Activated naive CD8-positive, alpha-beta T cell (primary cell): ENCODE measurements at regions not wholly inside any gene's neighbourhood (a gene's known extent, or its start where the extent isn't known, plus 50 kb on each side); places are given as distances from the start of the nearest gene placed in this dataset.
"Not testable (repeated sequence)": the region's sequence is repeated elsewhere in the genome, so short reads cannot be mapped to it uniquely, and the experiment has no call there.

Experiments
- H3K27ac Mint-ChIP-seq: one replicate; pipeline ENCODE4 v1.8.0; 2021; ENCODE audit warnings: mixed read lengths
- H3K27me3 Mint-ChIP-seq: one replicate; pipeline ENCODE4 v1.8.0; 2021; ENCODE audit warnings: mixed read lengths
- H3K36me3 Mint-ChIP-seq: one replicate; pipeline ENCODE4 v1.8.0; 2021; ENCODE audit warnings: mixed read lengths
- H3K4me1 Mint-ChIP-seq: one replicate; pipeline ENCODE4 v1.8.0; 2021; ENCODE audit warnings: low read depth, mixed read lengths
- H3K4me3 Mint-ChIP-seq: one replicate; pipeline ENCODE4 v1.8.0; 2021; ENCODE audit warnings: mild to moderate bottlenecking, mixed read lengths
- H3K9me3 Mint-ChIP-seq: one replicate; pipeline ENCODE4 v1.8.0; 2021; ENCODE audit warnings: low read depth, mixed read lengths

DNA sequence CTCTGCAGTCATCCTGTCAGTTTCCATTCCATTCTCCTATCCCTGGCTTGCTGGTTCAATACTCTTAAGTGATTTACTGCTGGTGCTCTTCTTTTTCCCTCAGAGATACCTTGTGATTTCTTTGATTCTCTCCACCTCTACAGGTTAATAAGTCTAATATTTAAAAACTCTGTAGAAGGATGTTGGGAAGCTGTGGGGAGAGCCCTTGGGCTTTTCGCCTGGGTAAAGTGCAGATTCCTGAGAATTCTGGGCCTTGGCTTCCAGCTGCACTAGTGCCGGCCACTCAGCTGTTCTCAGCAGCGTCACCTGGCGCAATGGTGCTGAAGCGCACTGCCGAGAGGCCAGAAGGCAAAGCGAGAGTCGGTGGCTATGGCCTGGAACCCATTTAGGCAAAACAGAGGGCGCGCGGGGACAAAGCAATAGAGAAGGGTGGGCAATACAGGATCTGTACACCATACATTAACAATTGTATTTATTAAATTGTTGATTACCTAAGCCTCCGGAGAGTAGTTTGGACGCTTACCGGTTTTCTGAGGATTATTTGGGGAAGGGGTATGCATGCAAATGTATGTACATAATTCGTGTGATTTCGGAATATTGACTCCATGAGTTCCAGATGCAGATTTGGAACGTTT is 130.3 kb downstream of the PPIAL4A start:
- H3K4me3 Mint-ChIP-seq, H3K4me1 Mint-ChIP-seq, H3K27me3 Mint-ChIP-seq, H3K27ac Mint-ChIP-seq, H3K9me3 Mint-ChIP-seq, H3K36me3 Mint-ChIP-seq: not testable (repeated sequence)

DNA sequence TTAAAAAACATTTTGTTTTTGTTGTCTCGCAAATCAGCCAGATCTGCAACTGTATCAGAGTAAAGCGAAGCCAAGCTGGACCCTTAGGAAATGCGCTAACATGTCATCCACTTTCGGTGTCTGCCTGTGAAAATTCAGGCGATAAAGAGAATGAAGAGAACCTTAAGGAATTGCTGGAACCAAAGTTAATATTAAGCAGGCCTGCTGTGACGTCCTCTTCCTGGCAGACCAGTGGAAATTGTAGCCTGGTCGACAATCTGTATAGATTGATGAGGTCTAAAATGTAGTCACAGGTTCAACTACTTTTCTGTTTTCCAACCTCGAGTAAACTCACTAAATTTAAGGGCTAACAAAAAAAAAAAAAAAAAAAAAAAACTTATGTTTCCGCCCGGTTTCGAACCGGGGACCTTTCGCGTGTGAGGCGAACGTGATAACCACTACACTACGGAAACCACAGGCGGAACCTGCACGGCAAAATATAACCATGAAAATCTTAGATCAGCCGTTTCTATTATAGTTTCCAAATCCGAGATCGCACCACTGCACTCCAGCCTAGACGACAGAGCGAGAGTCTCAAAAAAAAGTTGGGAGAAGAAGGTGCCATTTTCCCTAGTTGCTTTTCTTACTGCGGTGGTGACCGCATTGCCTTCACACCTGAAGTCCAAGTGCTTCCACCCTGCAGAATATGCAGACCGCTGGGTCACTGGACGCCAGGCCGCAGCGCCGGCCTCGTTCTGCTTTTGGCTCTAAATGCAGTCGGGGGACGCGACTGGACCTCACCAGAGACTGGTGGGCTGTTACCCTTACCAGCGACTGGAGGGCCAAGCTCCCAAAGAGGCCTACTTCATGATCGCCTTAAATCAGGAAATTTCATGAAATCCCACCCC is 131.0 kb downstream of the PPIAL4A start:
- H3K27me3 Mint-ChIP-seq, H3K4me1 Mint-ChIP-seq, H3K36me3 Mint-ChIP-seq, H3K9me3 Mint-ChIP-seq, H3K4me3 Mint-ChIP-seq, H3K27ac Mint-ChIP-seq: not testable (repeated sequence)

DNA sequence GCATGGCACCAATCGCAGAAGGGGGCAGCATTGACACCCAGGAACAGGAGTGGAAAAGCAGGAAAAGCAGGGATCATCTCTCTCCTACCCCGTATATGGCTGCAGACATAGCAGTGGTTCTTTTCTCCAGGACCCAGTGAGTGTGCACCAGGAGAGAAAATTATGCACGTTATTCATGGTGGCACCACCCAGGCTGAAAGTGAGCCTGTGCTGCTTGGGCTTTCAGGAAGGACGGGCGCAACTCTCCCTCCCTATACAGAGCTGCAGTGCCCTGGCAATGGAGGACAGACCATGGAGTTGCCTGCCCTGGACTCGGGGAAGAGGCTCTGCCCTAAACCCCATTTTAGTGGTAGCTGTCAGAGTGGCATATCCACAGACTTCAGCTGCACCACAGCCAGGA is 132.1 kb downstream of the PPIAL4A start:
- H3K27ac Mint-ChIP-seq, H3K4me1 Mint-ChIP-seq, H3K4me3 Mint-ChIP-seq, H3K27me3 Mint-ChIP-seq, H3K36me3 Mint-ChIP-seq, H3K9me3 Mint-ChIP-seq: not testable (repeated sequence)

DNA sequence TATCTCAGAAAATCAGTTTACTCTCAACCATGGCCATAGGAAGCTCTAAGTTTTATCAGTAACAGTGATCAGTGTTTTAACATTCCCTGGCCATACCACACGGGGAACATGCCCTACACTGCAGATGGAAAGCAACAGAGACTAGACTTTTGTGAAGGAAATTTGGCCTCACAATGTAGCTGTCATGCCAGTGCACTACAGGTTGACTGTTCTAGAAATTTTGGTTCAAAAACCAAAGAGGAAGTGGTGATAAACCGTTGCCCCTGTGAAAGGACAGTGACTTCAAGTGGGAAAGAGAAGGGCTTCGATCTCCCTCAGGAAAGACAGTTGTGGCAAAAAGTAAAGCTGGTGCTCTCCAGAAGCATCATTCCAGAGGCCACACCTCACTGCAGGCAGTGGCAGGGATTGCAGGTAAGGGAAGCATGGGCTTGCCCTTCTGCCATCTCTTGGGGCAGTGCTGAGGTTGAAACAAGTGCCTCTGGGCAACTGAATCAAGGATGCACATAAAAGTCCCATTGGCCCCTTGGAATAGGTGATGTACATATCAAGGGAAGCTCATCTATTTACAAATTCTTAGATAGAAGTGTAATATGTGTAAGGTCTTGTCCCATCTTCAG is 143.4 kb downstream of the PPIAL4A start:
- H3K4me3 Mint-ChIP-seq, H3K27ac Mint-ChIP-seq, H3K27me3 Mint-ChIP-seq, H3K36me3 Mint-ChIP-seq, H3K9me3 Mint-ChIP-seq, H3K4me1 Mint-ChIP-seq: not testable (repeated sequence)

DNA sequence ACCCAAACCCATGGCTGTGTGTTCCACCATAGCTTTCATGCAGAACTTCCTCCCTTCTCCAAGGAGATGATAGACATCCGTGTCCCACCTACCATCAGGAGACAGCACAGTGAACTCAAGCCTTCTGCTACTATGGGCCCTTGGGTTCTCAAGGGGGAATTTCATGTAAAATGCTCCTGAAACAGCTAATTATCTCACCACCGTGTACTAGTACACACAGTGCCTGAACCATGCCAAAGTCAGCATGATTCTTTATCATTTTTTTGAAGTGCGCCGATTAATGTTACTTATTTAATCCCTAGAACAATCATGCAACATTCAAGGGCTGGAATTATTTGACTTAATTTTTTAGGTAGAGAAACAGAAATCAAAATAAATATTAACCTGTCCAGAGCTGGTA is 147.2 kb downstream of the PPIAL4A start:
- not testable (repeated sequence) for H3K9me3 Mint-ChIP-seq, H3K4me1 Mint-ChIP-seq, H3K36me3 Mint-ChIP-seq, H3K27me3 Mint-ChIP-seq, H3K27ac Mint-ChIP-seq, H3K4me3 Mint-ChIP-seq

DNA sequence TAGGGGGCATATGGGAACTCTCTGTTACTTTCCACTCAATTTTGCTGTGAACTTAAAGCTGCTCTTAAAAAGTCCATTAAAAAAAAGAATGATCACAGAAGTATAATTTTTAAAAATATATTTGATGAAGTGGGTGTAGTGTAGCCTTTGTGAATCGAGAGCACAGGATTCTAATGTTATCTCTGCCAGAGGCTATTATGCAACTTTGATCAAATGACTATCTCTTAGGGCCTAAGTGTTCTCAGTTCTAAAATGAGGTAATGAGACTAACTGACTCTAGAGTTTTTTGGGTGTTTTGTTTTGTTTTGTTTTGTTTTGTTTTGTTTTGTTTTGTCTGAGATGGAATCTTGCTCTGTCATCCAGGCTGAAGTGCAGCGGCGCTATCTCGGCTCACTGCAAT is 143.2 kb downstream of the FAM72B start:
- H3K27ac Mint-ChIP-seq, H3K27me3 Mint-ChIP-seq, H3K36me3 Mint-ChIP-seq, H3K4me3 Mint-ChIP-seq, H3K9me3 Mint-ChIP-seq, H3K4me1 Mint-ChIP-seq: not testable (repeated sequence)

DNA sequence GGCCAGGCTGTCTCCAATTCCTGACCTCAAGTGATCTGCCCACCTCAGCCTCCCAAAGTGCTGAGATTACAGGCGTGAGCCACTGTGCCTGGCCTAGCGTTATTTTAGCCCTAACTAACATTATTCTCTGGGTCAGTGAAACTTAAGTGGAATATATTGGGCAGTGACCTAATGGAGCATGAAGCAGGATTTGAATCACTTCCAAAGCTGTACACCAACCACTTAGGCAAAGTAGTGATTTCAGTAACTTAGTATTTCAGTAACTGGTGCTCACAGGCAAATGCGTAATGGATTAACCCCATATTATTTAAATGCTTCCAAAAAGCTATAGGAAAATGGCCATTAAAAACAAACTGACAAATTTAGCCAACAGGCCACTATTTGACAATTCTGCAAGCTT is 142.6 kb downstream of the FAM72B start:
- not testable (repeated sequence) for H3K27ac Mint-ChIP-seq, H3K9me3 Mint-ChIP-seq, H3K4me1 Mint-ChIP-seq, H3K36me3 Mint-ChIP-seq, H3K27me3 Mint-ChIP-seq, H3K4me3 Mint-ChIP-seq

DNA sequence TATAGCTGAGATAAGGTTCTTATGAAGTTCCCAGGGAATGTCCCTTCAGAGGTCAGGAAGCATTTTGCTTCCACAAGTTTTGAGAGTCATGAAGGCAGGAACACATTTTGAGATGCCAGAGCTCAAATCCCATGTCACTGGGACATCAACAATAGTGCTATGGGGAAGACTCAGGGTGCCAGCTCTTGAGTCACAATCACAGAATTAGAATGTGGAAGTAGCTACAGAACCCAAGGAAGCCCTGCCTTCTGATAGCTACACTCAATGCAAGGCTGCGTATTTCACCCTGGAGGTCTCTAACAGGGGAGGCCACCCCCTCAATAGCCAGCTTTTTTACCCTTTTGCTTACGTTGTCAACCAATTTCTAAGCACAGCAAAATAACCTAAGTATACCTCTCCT is 141.3 kb downstream of the FAM72B start:
- H3K27me3 Mint-ChIP-seq, H3K4me3 Mint-ChIP-seq, H3K36me3 Mint-ChIP-seq, H3K4me1 Mint-ChIP-seq, H3K27ac Mint-ChIP-seq, H3K9me3 Mint-ChIP-seq: not testable (repeated sequence)

DNA sequence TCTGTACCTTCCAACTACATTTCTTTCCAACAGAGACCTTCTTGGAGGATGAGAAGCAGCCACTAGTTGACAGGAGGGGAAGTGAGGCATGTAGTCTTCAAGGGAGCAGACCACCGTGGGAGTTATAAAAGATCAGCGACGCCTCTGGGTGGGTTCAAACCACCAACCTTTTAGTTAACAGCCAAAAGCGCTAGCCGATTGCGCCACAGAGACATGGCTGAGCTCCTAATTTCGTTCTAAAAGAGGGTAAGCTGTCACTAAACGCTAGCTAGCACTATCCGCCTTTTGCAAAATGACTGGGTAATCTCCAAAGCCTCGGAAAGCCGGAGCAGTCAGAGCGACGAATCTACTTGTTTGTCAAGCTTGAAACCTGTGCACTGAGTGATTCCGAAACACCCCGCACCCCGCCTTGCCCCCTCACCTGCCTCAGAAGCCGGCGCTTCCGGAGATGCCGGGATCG is 135.8 kb downstream of the FAM72B start:
- H3K4me1 Mint-ChIP-seq, H3K9me3 Mint-ChIP-seq, H3K27ac Mint-ChIP-seq, H3K4me3 Mint-ChIP-seq, H3K36me3 Mint-ChIP-seq, H3K27me3 Mint-ChIP-seq: not testable (repeated sequence)

DNA sequence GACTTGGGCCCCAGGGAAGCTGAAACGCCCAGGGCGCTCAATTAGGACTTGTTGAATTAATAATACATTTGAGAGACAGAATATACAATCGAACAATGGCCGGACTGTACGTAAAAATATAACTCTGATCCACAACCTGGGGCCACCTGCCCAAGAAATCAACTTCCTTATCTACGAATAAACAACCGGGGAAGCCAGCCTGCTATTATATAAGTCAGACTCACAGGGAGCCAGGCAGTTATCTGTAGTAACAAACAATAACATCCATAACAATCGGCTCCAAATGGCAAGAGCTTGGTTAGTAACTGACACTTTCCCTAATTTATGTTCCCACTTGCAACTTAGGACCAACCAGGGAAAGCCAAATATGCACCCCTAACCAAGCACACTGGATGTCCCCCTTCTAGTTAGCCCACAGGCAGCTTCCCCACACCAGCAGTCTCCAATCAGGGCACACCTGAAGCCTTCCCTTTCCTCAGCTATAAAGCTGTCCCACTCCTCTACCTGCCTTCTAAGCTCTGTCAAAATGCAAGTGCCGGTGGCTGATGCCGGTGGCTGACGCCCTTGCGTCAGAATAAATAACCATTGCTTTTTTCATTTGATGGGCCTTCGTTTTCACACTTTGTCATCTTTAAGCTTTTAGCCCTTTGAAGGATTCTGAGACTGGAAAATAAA is 135.2 kb downstream of the FAM72B start:
- not testable (repeated sequence) for H3K4me3 Mint-ChIP-seq, H3K27me3 Mint-ChIP-seq, H3K27ac Mint-ChIP-seq, H3K9me3 Mint-ChIP-seq, H3K36me3 Mint-ChIP-seq, H3K4me1 Mint-ChIP-seq

DNA sequence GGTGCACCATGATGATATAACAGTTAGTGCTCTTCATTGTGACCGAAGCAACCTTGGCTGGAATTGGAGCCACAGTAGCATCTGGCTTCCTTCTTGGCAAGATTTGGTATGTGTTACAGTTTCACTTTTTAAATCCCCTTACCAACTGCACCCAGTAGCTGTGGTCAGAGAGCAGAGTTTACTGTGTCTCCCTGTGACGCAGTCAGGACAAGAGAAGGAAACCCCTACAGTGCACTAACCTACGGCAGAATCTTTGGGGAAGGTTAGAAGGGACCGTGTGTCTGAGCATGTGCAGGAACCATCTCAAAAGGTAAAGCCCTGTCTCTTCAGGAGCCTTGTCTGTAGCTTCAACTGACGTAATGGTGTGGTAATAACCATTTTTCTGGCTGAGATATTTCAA is 134.0 kb downstream of the FAM72B start:
- not testable (repeated sequence) for H3K4me3 Mint-ChIP-seq, H3K27ac Mint-ChIP-seq, H3K36me3 Mint-ChIP-seq, H3K27me3 Mint-ChIP-seq, H3K4me1 Mint-ChIP-seq, H3K9me3 Mint-ChIP-seq

DNA sequence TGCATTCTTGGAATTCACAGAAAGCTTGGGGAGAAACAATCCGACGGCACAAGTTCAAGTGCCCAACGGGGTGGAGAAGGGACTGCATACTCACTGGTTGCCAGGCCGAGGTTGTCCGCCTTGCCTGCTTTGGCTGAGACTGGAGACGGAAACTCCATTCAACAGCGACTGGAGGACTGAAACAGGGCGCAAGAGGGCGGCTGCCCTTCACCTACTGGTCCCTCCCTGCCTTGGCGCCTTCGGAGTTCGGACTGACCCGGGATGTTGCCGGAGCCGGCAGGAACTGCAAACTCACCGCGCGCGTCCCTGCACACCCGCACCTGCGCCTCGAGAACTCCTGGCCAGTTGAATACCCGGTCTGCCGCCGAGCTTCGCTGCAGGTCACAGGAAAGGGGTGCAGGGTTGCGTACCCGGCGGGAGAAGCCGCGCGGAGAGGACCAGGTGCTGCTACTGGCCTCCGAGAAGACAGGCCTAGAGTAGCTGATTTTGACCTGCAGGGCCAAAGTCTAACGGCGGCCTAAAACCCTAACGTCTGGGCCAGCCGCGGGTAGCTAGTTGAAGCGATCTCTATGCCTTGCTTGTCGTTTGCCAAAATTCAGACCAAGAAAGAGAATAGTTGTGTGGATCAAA is 132.9 kb downstream of the FAM72B start:
- H3K4me1 Mint-ChIP-seq, H3K9me3 Mint-ChIP-seq, H3K27ac Mint-ChIP-seq, H3K36me3 Mint-ChIP-seq, H3K27me3 Mint-ChIP-seq: not testable (repeated sequence)
- H3K4me3 Mint-ChIP-seq, result peak overlapping the region; percentile 48

DNA sequence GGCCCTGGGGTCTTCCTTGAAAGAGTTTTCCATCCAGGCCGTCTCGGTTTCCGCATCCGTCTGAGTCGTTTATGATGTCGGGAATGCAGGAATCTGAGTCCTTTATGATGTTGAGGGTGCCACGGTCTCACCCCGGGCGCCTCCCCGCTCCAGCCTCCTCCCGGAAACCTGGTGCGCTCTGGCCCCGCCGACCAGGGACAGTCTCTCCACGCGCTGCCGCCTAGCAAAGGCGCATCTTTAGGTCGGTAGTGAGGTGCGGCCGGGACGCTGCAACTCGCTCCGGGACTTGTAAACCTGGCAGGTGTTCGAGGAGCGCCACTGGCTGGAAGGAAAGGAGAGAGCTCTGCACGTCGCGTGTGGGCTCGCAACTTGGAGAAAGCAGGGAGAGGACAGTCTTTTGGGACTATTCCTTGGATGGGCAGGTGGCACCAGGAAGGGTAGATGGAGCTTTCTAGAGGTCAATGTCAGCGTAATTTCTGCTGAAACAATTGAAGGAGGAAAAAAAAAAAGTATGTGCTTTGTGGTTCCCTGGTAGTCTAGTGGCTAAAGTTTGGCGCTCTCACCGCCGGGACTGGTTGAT is 132.0 kb downstream of the FAM72B start:
- not testable (repeated sequence) for H3K9me3 Mint-ChIP-seq, H3K27me3 Mint-ChIP-seq, H3K4me1 Mint-ChIP-seq, H3K27ac Mint-ChIP-seq, H3K36me3 Mint-ChIP-seq
- peak overlapping the region; percentile 47 for H3K4me3 Mint-ChIP-seq

DNA sequence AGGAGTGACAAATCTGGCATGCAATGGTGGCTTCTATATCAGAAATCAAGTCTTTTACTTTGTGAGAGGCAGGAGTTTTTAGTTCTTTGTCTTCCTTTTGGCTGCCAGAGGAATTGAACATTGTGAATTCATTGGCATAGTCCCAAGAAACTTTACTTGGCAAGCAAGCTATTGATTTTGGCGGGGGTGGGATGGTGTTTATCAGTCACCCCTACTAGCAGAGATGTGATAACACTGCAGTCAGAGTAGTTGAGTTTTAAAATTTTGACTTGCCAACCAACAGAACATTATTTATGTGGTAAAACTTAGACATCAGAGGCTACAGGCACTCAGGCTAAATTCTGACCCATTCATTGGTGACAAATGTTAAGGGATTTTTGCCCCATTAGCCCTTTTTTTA is 129.2 kb downstream of the FAM72B start:
- H3K27me3 Mint-ChIP-seq, H3K27ac Mint-ChIP-seq, H3K9me3 Mint-ChIP-seq, H3K4me1 Mint-ChIP-seq, H3K4me3 Mint-ChIP-seq, H3K36me3 Mint-ChIP-seq: not testable (repeated sequence)

DNA sequence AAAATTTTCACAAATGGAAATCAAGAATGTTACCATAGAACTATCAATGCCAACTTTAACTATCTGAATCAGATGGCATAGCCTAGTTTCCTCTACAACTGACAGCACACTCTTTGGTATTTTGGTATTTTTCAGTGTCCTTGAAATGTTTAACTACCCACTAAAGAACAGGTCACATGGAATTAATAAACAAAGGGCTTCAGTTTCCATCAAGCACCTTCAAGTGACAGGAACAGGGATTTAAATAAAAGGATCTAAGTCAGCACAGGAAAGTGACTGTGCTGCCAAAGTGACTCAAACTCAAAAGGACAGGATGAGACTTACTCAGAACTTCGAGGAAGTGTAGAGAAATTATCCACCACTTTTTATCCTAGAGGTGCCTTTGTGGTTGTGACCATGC is 117.2 kb downstream of the FAM72B start:
- H3K9me3 Mint-ChIP-seq, H3K27ac Mint-ChIP-seq, H3K4me1 Mint-ChIP-seq, H3K4me3 Mint-ChIP-seq, H3K27me3 Mint-ChIP-seq, H3K36me3 Mint-ChIP-seq: not testable (repeated sequence)
